Neuronal stem cell (in vitro differentiated cells): ENCODE measurements at regions not wholly inside any gene's neighbourhood (a gene's known extent, or its start where the extent isn't known, plus 50 kb on each side); places are given as distances from the start of the nearest gene placed in this dataset.

Experiments used
- DNase-seq: peaks from one replicate; pipeline ENCODE4 v3.0.0-alpha.2; 2013; ENCODE audit warnings: low spot score
- H2AFZ ChIP-seq: one replicate; pipeline ENCODE4 v1.6.1; 2013; ENCODE audit warnings: mild to moderate bottlenecking, low read length, inconsistent platforms
- H2AK5ac ChIP-seq: 2 replicates; pipeline ENCODE4 v1.6.1; 2013; ENCODE audit warnings: low read depth, mild to moderate bottlenecking, inconsistent platforms, low read length, moderate library complexity, mixed read lengths
- H2BK120ac ChIP-seq: 2 replicates; pipeline ENCODE4 v1.6.1; 2013; ENCODE audit warnings: low read depth, mild to moderate bottlenecking, inconsistent platforms, low read length, moderate library complexity, mixed read lengths
- H2BK12ac ChIP-seq: one replicate; pipeline ENCODE4 v1.6.1; 2013; ENCODE audit warnings: low read length, inconsistent platforms
- H2BK15ac ChIP-seq: 2 replicates; pipeline ENCODE4 v1.6.1; 2013; ENCODE audit warnings: mild to moderate bottlenecking, low read length, inconsistent platforms, mixed read lengths
- H2BK5ac ChIP-seq: one replicate; pipeline ENCODE4 v1.6.1; 2013; ENCODE audit warnings: inconsistent platforms, mild to moderate bottlenecking, low read length, moderate library complexity
- H3K14ac ChIP-seq: one replicate; pipeline ENCODE4 v1.6.1; 2013; ENCODE audit warnings: low read length, inconsistent platforms
- H3K18ac ChIP-seq: 2 replicates; pipeline ENCODE4 v1.6.1; 2013; ENCODE audit warnings: low read length, inconsistent platforms
- H3K23ac ChIP-seq: 2 replicates; pipeline ENCODE4 v1.6.1; 2013; ENCODE audit warnings: low read depth, mild to moderate bottlenecking, mixed read lengths, low read length, inconsistent platforms; ENCODE audit not compliant: poor library complexity
- H3K27ac ChIP-seq: replicated peaks from 3 replicates; pipeline ENCODE4 v1.5.1; 2013; ENCODE audit warnings: low read length, inconsistent platforms
- H3K27me3 ChIP-seq, 3 experiments: 2 replicates each; pipeline ENCODE4 v1.6.1; 2013; ENCODE audit warnings: low read length in 3 of 3, mild to moderate bottlenecking in 2 of 3, inconsistent platforms in 1 of 3, low read depth in 1 of 3, mixed read lengths in 1 of 3, moderate library complexity in 1 of 3; ENCODE audit not compliant: control insufficient read depth in 3 of 3, insufficient read depth in 3 of 3
- H3K36me3 ChIP-seq, 2 donors: replicated peaks in 1 of 2; 2 replicates each; pipeline ENCODE4 v1.6.1; 2013; ENCODE audit warnings: low read length in 2 of 2; ENCODE audit not compliant: control insufficient read depth in 2 of 2, insufficient read depth in 2 of 2
- H3K4ac ChIP-seq: 2 replicates; pipeline ENCODE4 v1.6.1; 2013; ENCODE audit warnings: inconsistent platforms, mild to moderate bottlenecking, low read length, moderate library complexity
- H3K4me1 ChIP-seq, 2 donors: 1 replicate in 1 of 2; 2 replicates in 1 of 2; pipeline ENCODE4 v1.6.1; 2013; ENCODE audit warnings: low read length in 2 of 2, low read depth in 1 of 2; ENCODE audit not compliant: control insufficient read depth in 2 of 2, insufficient read depth in 1 of 2
- H3K4me2 ChIP-seq: one replicate; pipeline ENCODE4 v1.6.1; 2013; ENCODE audit warnings: mild to moderate bottlenecking, low read length, inconsistent platforms; ENCODE audit not compliant: insufficient read depth, poor library complexity, severe bottlenecking
- H3K4me3 ChIP-seq, 2 donors: 2 replicates each; pipeline ENCODE4 v1.5.1; 2013; ENCODE audit warnings: low read length in 2 of 2, mild to moderate bottlenecking in 2 of 2, inconsistent platforms in 1 of 2, moderate library complexity in 1 of 2
- H3K79me1 ChIP-seq: one replicate; pipeline ENCODE4 v1.6.1; 2013; ENCODE audit warnings: low read depth, mild to moderate bottlenecking, inconsistent platforms, low read length, moderate library complexity
- H3K9ac ChIP-seq: one replicate; pipeline ENCODE4 v1.6.1; 2013; ENCODE audit warnings: mild to moderate bottlenecking, low read depth, low read length, inconsistent platforms; ENCODE audit not compliant: poor library complexity
- H3K9me3 ChIP-seq, 2 donors: replicated peaks in 1 of 2; 2 replicates each; pipeline versions ENCODE3 to v1.6.1; 2013; ENCODE audit warnings: low read length in 2 of 2, mild to moderate bottlenecking in 2 of 2, inconsistent platforms in 1 of 2, low read depth in 1 of 2, mixed read lengths in 1 of 2, moderate library complexity in 1 of 2; ENCODE audit not compliant: control insufficient read depth in 2 of 2, insufficient read depth in 1 of 2
- H4K8ac ChIP-seq: one replicate; pipeline ENCODE4 v1.6.1; 2013; ENCODE audit warnings: low read depth, mild to moderate bottlenecking, inconsistent platforms, low read length, moderate library complexity
- H4K91ac ChIP-seq: one replicate; pipeline ENCODE4 v1.6.1; 2013; ENCODE audit warnings: low read length, low read depth, mild to moderate bottlenecking, inconsistent platforms; ENCODE audit not compliant: poor library complexity
- WGBS, 2 donors: extraction: QIAGEN DNeasy Blood & Tissue Kit; methylation state at CpG; one replicate each; pipeline ENCODE4 v1.1.7; 2013; ENCODE audit warnings: missing lambda C conversion rate in 2 of 2, mixed read lengths in 1 of 2; ENCODE audit not compliant: insufficient read length in 2 of 2, insufficient replicate concordance in 1 of 2; ENCODE audit errors: extremely low coverage in 2 of 2; 5-methylcytosine and 5-hydroxymethylcytosine counted together

DNA sequence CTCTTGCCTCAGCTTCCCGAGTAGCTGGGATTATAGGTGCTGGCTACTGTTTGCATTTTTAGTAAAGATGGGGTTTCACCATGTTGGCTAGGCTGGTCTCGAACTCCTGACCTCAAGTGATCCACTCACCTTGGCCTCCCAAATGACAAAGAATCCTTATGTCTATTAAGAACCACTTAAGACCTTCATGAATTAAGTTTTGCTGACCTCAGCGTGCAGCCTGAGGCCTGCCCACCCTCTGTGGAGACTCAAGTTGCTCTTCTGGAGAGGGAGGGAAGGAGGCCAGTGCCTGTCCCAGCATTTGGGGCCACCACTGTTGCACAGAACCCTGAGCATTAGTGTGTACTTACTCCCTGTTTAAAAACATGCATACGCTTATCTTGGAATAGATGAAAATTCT lies 313.3 kb downstream of the FGF9 start:
- no peak overlapping the region for H2AK5ac ChIP-seq
- H3K23ac ChIP-seq: no peak overlapping the region
- no peak overlapping the region for H2BK15ac ChIP-seq
- no peaks in the 10 kb centered on the region for H3K36me3 ChIP-seq
- H2AFZ ChIP-seq: no peak overlapping the region
- no peak overlapping the region for H3K27ac ChIP-seq
- H3K14ac ChIP-seq: no peak overlapping the region
- WGBS, 2 donors: no CpG with 5 or more reads among the region's 4 CpGs
- no peak overlapping the region for H4K8ac ChIP-seq
- H3K9me3 ChIP-seq: no peaks in the 10 kb centered on the region
- H3K9ac ChIP-seq: no peak overlapping the region
- no peak overlapping the region for H3K4ac ChIP-seq
- no peaks in the 10 kb centered on the region for H3K79me1 ChIP-seq
- H3K4me2 ChIP-seq: no peak overlapping the region
- DNase-seq: no peak
- H4K91ac ChIP-seq: no peak overlapping the region
- no peaks in the 10 kb centered on the region for H3K27me3 ChIP-seq
- H3K18ac ChIP-seq: no peak overlapping the region
- no peak overlapping the region for H2BK120ac ChIP-seq
- H3K4me3 ChIP-seq: no peak overlapping the region
- peaks cover 0 to 2% of the 10 kb centered on the region in 2 donors for H3K4me1 ChIP-seq
- no peak overlapping the region for H2BK12ac ChIP-seq
- H2BK5ac ChIP-seq: no peak overlapping the region

- Histone ChIP-seq H3K36me3 (no peaks in the 10 kb centered on the region), H3K4me3 (no peak overlapping the region), H4K8ac (no peak overlapping the region), H2BK15ac (no peak overlapping the region), H3K23ac (no peak overlapping the region), H3K9ac (no peak overlapping the region), H3K79me1 (no peaks in the 10 kb centered on the region), H2BK12ac (no peak overlapping the region), H3K9me3 (no peaks in the 10 kb centered on the region), H3K18ac (peak overlapping the region; percentile 8), H4K91ac (no peak overlapping the region), H3K4ac (no peak overlapping the region), H2BK120ac (no peak overlapping the region), H2AK5ac (no peak overlapping the region), H3K27ac (no peak overlapping the region), H3K4me1 (peaks cover 0 to 2% of the 10 kb centered on the region in 2 donors), H3K4me2 (no peak overlapping the region), H3K27me3 (no peaks in the 10 kb centered on the region), H2BK5ac (no peak overlapping the region), H3K14ac (no peak overlapping the region), H2AFZ (peak overlapping the region; percentile 10)
- WGBS, 2 donors: no CpG with 5 or more reads among the region's 10 CpGs
- DNase-seq: no peak
Measured at GRCh38 chr13:21986602-21987001, 315.7 kb downstream of the FGF9 start.

DNA sequence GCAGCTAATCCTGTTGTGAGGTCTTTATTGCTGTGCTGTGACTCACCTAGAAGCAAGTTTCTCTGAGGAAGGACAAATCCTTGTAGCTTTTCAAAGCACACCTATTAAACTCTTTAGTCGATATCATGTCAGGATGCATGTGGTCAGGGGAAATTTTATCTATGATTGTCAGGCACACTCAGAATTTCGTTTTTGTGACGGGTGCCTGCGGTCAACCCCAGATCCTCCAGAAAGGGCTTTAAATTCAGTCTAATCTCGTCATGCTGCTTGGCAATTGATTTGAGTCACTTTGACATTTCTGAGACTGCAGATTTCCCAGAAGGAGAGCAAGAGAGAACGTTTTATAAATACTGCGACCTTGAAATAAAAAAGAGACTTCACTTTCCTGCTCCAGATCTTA lies 316.9 kb downstream of the FGF9 start:
- no peak overlapping the region for H2BK120ac ChIP-seq

GRCh38 chr13:21988624-21989023 lies 317.8 kb downstream of the FGF9 start:
- no peak overlapping the region for H3K27ac ChIP-seq
- H3K14ac ChIP-seq: no peak overlapping the region
- no peak overlapping the region for H2BK15ac ChIP-seq
- H3K9me3 ChIP-seq: no peaks in the 10 kb centered on the region
- H2AFZ ChIP-seq: no peak overlapping the region
- no peaks in the 10 kb centered on the region for H3K79me1 ChIP-seq
- H2AK5ac ChIP-seq: no peak overlapping the region
- H3K4me2 ChIP-seq: no peak overlapping the region
- H2BK12ac ChIP-seq: no peak overlapping the region
- no peak overlapping the region for H3K9ac ChIP-seq
- no peak overlapping the region for H3K18ac ChIP-seq
- DNase-seq: no peak
- H3K4me3 ChIP-seq: no peak overlapping the region
- H3K4me1 ChIP-seq: no peaks in the 10 kb centered on the region
- H4K91ac ChIP-seq: no peak overlapping the region
- H3K4ac ChIP-seq: no peak overlapping the region
- H3K27me3 ChIP-seq: no peaks in the 10 kb centered on the region
- no peak overlapping the region for H4K8ac ChIP-seq
- WGBS, 2 donors: no CpG with 5 or more reads among the region's 7 CpGs
- H3K23ac ChIP-seq: no peak overlapping the region
- H2BK120ac ChIP-seq: no peak overlapping the region
- no peaks in the 10 kb centered on the region for H3K36me3 ChIP-seq
- no peak overlapping the region for H2BK5ac ChIP-seq

More for the DNA sequence above, 316.9 kb downstream of the FGF9 start:
- Histone ChIP-seq H4K8ac (no peak overlapping the region), H2BK15ac (no peak overlapping the region), H4K91ac (no peak overlapping the region), H2AK5ac (no peak overlapping the region), H3K4me1 (no peaks in the 10 kb centered on the region), H3K9ac (no peak overlapping the region), H3K27ac (no peak overlapping the region), H3K23ac (no peak overlapping the region), H3K79me1 (no peaks in the 10 kb centered on the region), H3K18ac (no peak overlapping the region), H2BK5ac (no peak overlapping the region), H3K4me3 (no peak overlapping the region), H3K4me2 (no peak overlapping the region), H3K4ac (no peak overlapping the region), H3K27me3 (no peaks in the 10 kb centered on the region), H3K9me3 (no peaks in the 10 kb centered on the region), H3K36me3 (no peaks in the 10 kb centered on the region), H2BK12ac (no peak overlapping the region), H3K14ac (no peak overlapping the region), H2AFZ (no peak overlapping the region)
- no CpG with 5 or more reads among the region's 7 CpGs for WGBS, 2 donors
- no peak for DNase-seq
